ENCODE measurements at regions not wholly inside any gene's neighbourhood (a gene's known extent, or its start where the extent isn't known, plus 50 kb on each side); places are given as distances from the start of the nearest gene placed in this dataset.

- TF ChIP-seq CTCF (conservative IDR thresholded peaks at IDR 0.05 in 1 of 2, IDR thresholded peaks at IDR 0.05 in 1 of 2; ENCODE audit: low read depth in 1 of 2, low read length in 2 of 2), result no peak
- no peak for TF ChIP-seq EZH2 (IDR thresholded peaks at IDR 0.05; ENCODE audit: low read length, missing control alignments)
These were observed 82.6 kb downstream of the ASB1 start for GRCh38 chr2:238509151-238509835.

Measured in fibroblast of lung (primary cell).